Lung (tissue), 11 donors: ENCODE measurements at regions not wholly inside any gene's neighbourhood (a gene's known extent, or its start where the extent isn't known, plus 50 kb on each side); places are given as distances from the start of the nearest gene placed in this dataset.

Experiments
- ATAC-seq: fragments of 200-7000 bp; cut with Tn5 transposase; one replicate; pipeline ENCODE4 v1.9.1; 2020; ENCODE audit warnings: moderate number of reproducible peaks; ENCODE audit not compliant: insufficient read depth, low FRiP score
- DNase-seq, 3 donors: peaks; one replicate each; pipeline ENCODE4 v3.0.0-alpha.2; 2013 to 2017
- H3K27ac ChIP-seq, 2 donors: one replicate each; pipeline ENCODE4 v1.5.1; 2013; ENCODE audit warnings: mild to moderate bottlenecking in 2 of 2, moderate library complexity in 2 of 2, control low read depth in 1 of 2, inconsistent platforms in 1 of 2, low read depth in 1 of 2, low read length in 1 of 2
- H3K27me3 ChIP-seq, 3 donors: one replicate each; pipeline ENCODE4 v1.5.1; 2013; ENCODE audit warnings: low read length in 2 of 3; ENCODE audit not compliant: control insufficient read depth in 3 of 3, insufficient read depth in 3 of 3
- H3K36me3 ChIP-seq, 4 donors: one replicate each; pipeline ENCODE4 v1.5.1; 2013; ENCODE audit warnings: low read length in 4 of 4, mild to moderate bottlenecking in 1 of 4, moderate library complexity in 1 of 4; ENCODE audit not compliant: control insufficient read depth in 4 of 4, insufficient read depth in 4 of 4
- H3K4me1 ChIP-seq, 5 donors: one replicate each; pipeline ENCODE4 v1.5.1; 2013; ENCODE audit warnings: low read length in 5 of 5, mild to moderate bottlenecking in 2 of 5, moderate library complexity in 1 of 5; ENCODE audit not compliant: control insufficient read depth in 5 of 5, insufficient read depth in 5 of 5
- H3K4me3 ChIP-seq: one replicate; pipeline ENCODE4 v1.5.1; 2013; ENCODE audit warnings: mild to moderate bottlenecking, control low read depth, moderate library complexity
- H3K9ac ChIP-seq, 2 donors: one replicate each; pipeline ENCODE4 v1.5.1; 2013; ENCODE audit warnings: low read length in 2 of 2, control low read depth in 1 of 2; ENCODE audit not compliant: insufficient read depth in 1 of 2
- H3K9me3 ChIP-seq, 4 donors: one replicate each; pipeline ENCODE4 v1.5.1; 2013; ENCODE audit warnings: low read length in 3 of 4, mild to moderate bottlenecking in 1 of 4, moderate library complexity in 1 of 4; ENCODE audit not compliant: control insufficient read depth in 4 of 4, insufficient read depth in 3 of 4
- CTCF ChIP-seq: IDR thresholded peaks from 2 replicates; pipeline ENCODE4 v1.5.1; 2012; ENCODE audit warnings: mild to moderate bottlenecking; ENCODE audit errors: control extremely low read depth, extremely low read depth
- WGBS, 2 donors: extraction: QIAGEN DNeasy Blood & Tissue Kit; methylation state at CpG; one replicate each; pipeline ENCODE4 v1.1.7; 2013; 5-methylcytosine and 5-hydroxymethylcytosine counted together
- donor health status: control.
- donor health status: control.
- donor health status: Bipolar disorder and iron deficiency.
- donor health status: healthy.
- donor health status: DM: yes; HTN: yes; CAD: no.

- H3K9ac ChIP-seq, result no peak overlapping the region
- no peak for DNase-seq
- 94 to 97% methylated on average over 5 of the region's 5 CpGs for WGBS, 2 donors
- no peak overlapping the region for H3K4me3 ChIP-seq
- H3K27me3 ChIP-seq, result peaks cover 0 to 3% (median 0%) of the 10 kb centered on the region in 3 donors
- TF ChIP-seq CTCF, result no peak
- H3K4me1 ChIP-seq, result peaks cover 0 to 26% (median 4%) of the 10 kb centered on the region in 5 donors
- ATAC-seq, result no peak
- H3K36me3 ChIP-seq, result no peaks in the 10 kb centered on the region
- H3K27ac ChIP-seq, result no peak overlapping the region
- H3K9me3 ChIP-seq, result peaks cover 0 to 14% (median 2%) of the 10 kb centered on the region in 4 donors
Observed at GRCh38 chr16:82509691-82510430, 116.9 kb upstream of the CDH13 start.

- no peak overlapping the region for H3K27ac ChIP-seq
Observed at GRCh38 chr16:82506692-82507670, 119.8 kb upstream of the CDH13 start.

GRCh38 chr16:82504836-82505235, 121.9 kb upstream of the CDH13 start:
- Histone ChIP-seq H3K4me1 (peaks cover 0 to 39% (median 4%) of the 10 kb centered on the region in 5 donors), H3K9me3 (peaks cover 0 to 11% (median 2%) of the 10 kb centered on the region in 4 donors), H3K36me3 (no peaks in the 10 kb centered on the region), H3K27me3 (peaks cover 0 to under 1% (median 0%) of the 10 kb centered on the region in 3 donors), H3K4me3 (no peak overlapping the region), H3K27ac (no peak overlapping the region), H3K9ac (no peak overlapping the region)
- peak; percentile 87 to 98 (median 97) for DNase-seq
- ATAC-seq, result no peak
- no peak for TF ChIP-seq CTCF
- 70 to 85% methylated on average over 8 of the region's 8 CpGs for WGBS, 2 donors

More at GRCh38 chr16:82506692-82507670, 119.8 kb upstream of the CDH13 start:
- Histone ChIP-seq H3K9ac (no peak overlapping the region), H3K4me1 (peaks cover 0 to 39% (median 4%) of the 10 kb centered on the region in 5 donors), H3K9me3 (peaks cover 0 to 11% (median 2%) of the 10 kb centered on the region in 4 donors), H3K4me3 (no peak overlapping the region), H3K27me3 (peaks cover 0 to 3% (median 0%) of the 10 kb centered on the region in 3 donors), H3K36me3 (no peaks in the 10 kb centered on the region)
- ATAC-seq, result no peak
- 76 to 82% methylated on average over 19 of the region's 19 CpGs for WGBS, 2 donors
- DNase-seq, result peak; percentile 42 to 90 (median 84)
- TF ChIP-seq CTCF, result no peak
